GM12801 (cell line): ENCODE measurements at regions not wholly inside any gene's neighbourhood (a gene's known extent, or its start where the extent isn't known, plus 50 kb on each side); places are given as distances from the start of the nearest gene placed in this dataset.

Experiments used
- CTCF ChIP-seq: IDR thresholded peaks from one replicate; pipeline ENCODE4 v1.5.1; 2011; ENCODE audit warnings: control low read depth; ENCODE audit not compliant: insufficient read length; ENCODE audit errors: extremely low read depth

GRCh38 chr7:131232768-131233167 is 94.9 kb upstream of the MKLN1 start:
- TF ChIP-seq CTCF: no peak

- TF ChIP-seq CTCF: no peak
Observed at GRCh38 chr7:131233193-131233592, 94.5 kb upstream of the MKLN1 start.

GRCh38 chr7:131234719-131235488 is 92.8 kb upstream of the MKLN1 start:
- TF ChIP-seq CTCF: no peak

GRCh38 chr7:131235489-131236317 is 92.0 kb upstream of the MKLN1 start:
- no peak for TF ChIP-seq CTCF

GRCh38 chr7:131236318-131236672 is 91.4 kb upstream of the MKLN1 start:
- no peak for TF ChIP-seq CTCF

GRCh38 chr7:131238347-131238931 is 89.2 kb upstream of the MKLN1 start:
- TF ChIP-seq CTCF: no peak

- no peak for TF ChIP-seq CTCF
Observed at GRCh38 chr7:131241386-131241785, 86.3 kb upstream of the MKLN1 start.
